ENCODE measurements at regions not wholly inside any gene's neighbourhood (a gene's known extent, or its start where the extent isn't known, plus 50 kb on each side); places are given as distances from the start of the nearest gene placed in this dataset.
A peak's percentile ranks its signal among the peaks of the same experiment; 100 is the strongest.
"Not testable (repeated sequence)": the region's sequence is repeated elsewhere in the genome, so short reads cannot be mapped to it uniquely, and the experiment has no call there.

- not testable (repeated sequence) for ATAC-seq, H3K27ac Mint-ChIP-seq
Measured at GRCh38 chr2:175840765-175841164, 161.3 kb downstream of the LNPK start.

DNA sequence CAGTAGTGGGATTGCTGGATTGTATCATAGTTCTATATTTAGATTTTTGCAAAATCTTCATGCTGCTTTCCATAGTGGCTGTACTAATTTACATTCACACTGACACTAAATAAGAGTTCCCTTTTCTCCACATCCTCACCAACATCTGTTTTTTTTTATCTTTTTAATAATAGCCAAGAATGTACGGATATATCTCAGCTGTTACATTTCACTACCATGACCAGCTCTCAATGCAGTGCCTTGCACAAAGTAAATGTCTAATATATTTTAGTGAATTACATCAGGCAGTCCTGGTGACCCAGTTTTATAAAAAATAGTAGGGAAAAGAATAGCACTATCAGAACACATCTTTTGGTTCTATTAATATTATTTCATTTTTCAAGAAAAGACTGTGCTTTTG is 161.8 kb downstream of the LNPK start:
- peaks cover 8% of the 10 kb centered on the region for H3K27me3 Mint-ChIP-seq
- ATAC-seq = no peak
- no peak overlapping the region for H3K27ac Mint-ChIP-seq
- no peak overlapping the region for H3K4me3 Mint-ChIP-seq
- peaks cover 3% of the 10 kb centered on the region for H3K9me3 Mint-ChIP-seq
- H3K36me3 Mint-ChIP-seq = no peaks in the 10 kb centered on the region
- H3K4me1 Mint-ChIP-seq = no peaks in the 10 kb centered on the region

More at GRCh38 chr2:175840765-175841164, 161.3 kb downstream of the LNPK start:
- not testable (repeated sequence) for H3K4me3 Mint-ChIP-seq, H3K4me1 Mint-ChIP-seq, H3K27me3 Mint-ChIP-seq, H3K9me3 Mint-ChIP-seq, H3K36me3 Mint-ChIP-seq

DNA sequence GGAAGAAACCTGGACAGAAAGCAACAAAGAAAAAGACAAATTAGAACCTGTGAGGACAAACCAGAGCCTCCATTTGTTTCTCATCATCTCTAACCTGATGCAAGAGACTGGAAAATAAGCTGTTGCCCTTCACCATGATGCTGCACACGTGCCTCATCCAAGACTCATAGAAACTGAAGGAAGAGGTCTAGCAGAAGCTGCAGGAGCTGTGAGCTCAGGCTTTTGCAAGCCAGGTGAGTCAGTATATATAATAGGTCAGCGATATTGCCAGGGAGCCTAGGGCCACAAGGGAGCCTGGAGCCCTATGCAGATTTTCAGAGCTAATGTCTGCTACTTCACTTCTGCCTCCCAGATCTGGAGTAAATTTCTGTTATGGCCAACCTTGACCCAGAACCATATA is 163.1 kb downstream of the LNPK start:
- H3K9me3 Mint-ChIP-seq = peaks cover 3% of the 10 kb centered on the region
- no peaks in the 10 kb centered on the region for H3K4me1 Mint-ChIP-seq
- no peak overlapping the region for H3K27ac Mint-ChIP-seq
- H3K4me3 Mint-ChIP-seq = no peak overlapping the region
- no peaks in the 10 kb centered on the region for H3K27me3 Mint-ChIP-seq
- no peaks in the 10 kb centered on the region for H3K36me3 Mint-ChIP-seq
- no peak for ATAC-seq

- no peaks in the 10 kb centered on the region for H3K36me3 Mint-ChIP-seq
- H3K4me1 Mint-ChIP-seq = no peaks in the 10 kb centered on the region
- no peak overlapping the region for H3K4me3 Mint-ChIP-seq
- H3K27ac Mint-ChIP-seq = no peak overlapping the region
- H3K27me3 Mint-ChIP-seq = no peaks in the 10 kb centered on the region
- peak; percentile 8 for ATAC-seq
- H3K9me3 Mint-ChIP-seq = peaks cover 3% of the 10 kb centered on the region
Measured at GRCh38 chr2:175837046-175837445, 165.0 kb downstream of the LNPK start.

DNA sequence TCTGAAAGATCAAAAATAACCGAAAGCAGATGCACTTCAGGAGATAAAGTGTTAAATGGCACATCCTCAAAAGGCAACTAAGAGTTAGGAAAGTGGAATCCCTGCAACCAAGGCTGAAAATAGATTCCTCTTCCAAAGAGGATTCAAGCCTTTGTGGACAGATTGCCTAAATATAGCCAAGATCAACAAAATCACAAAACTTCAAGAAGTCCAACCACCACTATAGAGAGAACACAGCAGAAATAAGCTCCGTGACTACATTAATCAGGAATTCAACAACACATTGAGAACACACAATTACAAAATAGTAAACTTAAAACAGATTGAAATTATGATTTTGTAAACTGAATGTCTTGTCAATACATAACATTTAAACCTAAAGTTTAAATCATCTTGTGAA is 165.7 kb downstream of the LNPK start:
- peaks cover 3% of the 10 kb centered on the region for H3K9me3 Mint-ChIP-seq
- H3K27ac Mint-ChIP-seq = no peak overlapping the region
- H3K36me3 Mint-ChIP-seq = no peaks in the 10 kb centered on the region
- H3K4me1 Mint-ChIP-seq = no peaks in the 10 kb centered on the region
- H3K27me3 Mint-ChIP-seq = no peaks in the 10 kb centered on the region
- H3K4me3 Mint-ChIP-seq = no peak overlapping the region
- ATAC-seq = no peak

DNA sequence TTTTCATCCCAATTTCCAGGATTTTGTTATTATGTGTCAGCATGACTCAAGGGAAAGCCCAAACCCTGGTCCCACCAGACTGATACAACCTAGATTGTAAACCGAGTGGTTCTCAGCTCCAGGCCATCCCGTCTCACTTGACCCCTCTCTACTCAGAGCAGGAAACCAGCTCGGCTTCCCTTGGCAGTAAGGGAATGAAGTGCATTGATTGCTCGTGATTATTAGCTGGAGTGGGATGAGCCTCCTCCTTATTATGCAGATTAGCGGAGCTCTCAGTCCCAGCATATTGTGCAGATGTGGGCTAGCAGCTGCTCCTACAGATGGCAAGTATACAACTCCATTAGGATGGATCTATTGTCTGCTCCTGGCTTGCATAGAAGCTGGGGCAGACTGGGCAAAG is 167.6 kb downstream of the LNPK start:
- no peaks in the 10 kb centered on the region for H3K27me3 Mint-ChIP-seq
- H3K9me3 Mint-ChIP-seq = no peaks in the 10 kb centered on the region
- ATAC-seq = no peak
- H3K4me1 Mint-ChIP-seq = no peaks in the 10 kb centered on the region
- no peaks in the 10 kb centered on the region for H3K36me3 Mint-ChIP-seq
- no peak overlapping the region for H3K4me3 Mint-ChIP-seq
- H3K27ac Mint-ChIP-seq = no peak overlapping the region

DNA sequence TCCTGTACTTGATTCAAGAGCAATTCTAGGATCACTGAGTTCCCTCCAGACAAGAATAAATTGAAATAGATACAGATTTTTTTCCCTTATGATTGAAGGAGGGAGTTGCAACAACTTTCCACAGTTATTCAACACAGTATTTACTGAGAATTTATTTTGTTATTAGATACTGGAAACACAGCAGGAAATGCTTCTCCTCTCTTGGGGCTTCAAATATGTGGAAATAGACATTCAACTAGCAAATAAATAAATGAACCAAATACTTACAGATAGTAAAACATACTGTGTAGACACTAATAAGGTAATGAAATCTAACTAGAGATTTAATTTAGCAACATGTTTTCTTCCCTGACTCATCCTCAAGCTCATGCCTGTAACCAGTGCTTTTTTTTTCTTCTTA is 169.2 kb downstream of the LNPK start:
- Mint-ChIP-seq H3K9me3 (no peaks in the 10 kb centered on the region), H3K27me3 (no peaks in the 10 kb centered on the region), H3K4me1 (no peaks in the 10 kb centered on the region), H3K36me3 (no peaks in the 10 kb centered on the region), H3K4me3 (no peak overlapping the region), H3K27ac (no peak overlapping the region)
- no peak for ATAC-seq

DNA sequence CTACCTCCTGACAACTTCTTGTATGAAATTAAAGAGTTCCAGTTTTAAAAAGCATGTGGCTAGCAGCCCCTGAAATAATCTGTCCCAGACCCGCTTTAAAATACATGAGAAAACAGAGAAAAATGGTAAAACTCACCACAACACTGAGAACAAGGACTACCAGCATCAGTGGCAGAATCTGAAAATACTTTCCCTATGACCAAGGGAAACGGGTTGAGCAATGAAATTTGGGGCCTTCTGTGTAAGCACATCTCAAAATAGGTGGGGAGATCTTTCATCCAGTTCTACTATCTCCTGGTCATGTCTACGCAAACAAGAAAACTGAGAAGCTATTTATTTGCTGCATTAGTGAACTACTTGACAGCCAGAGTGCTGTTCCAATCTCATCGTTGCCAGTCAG is 172.3 kb downstream of the LNPK start:
- no peak for ATAC-seq
- no peak overlapping the region for H3K27ac Mint-ChIP-seq
- H3K36me3 Mint-ChIP-seq = no peaks in the 10 kb centered on the region
- no peak overlapping the region for H3K4me3 Mint-ChIP-seq
- no peaks in the 10 kb centered on the region for H3K27me3 Mint-ChIP-seq
- H3K9me3 Mint-ChIP-seq = no peaks in the 10 kb centered on the region
- H3K4me1 Mint-ChIP-seq = no peaks in the 10 kb centered on the region

GRCh38 chr2:175827856-175828255 is 174.2 kb downstream of the LNPK start:
- Mint-ChIP-seq H3K27me3 (peaks cover 5% of the 10 kb centered on the region), H3K27ac (no peak overlapping the region), H3K9me3 (no peaks in the 10 kb centered on the region), H3K4me1 (no peaks in the 10 kb centered on the region), H3K4me3 (no peak overlapping the region), H3K36me3 (no peaks in the 10 kb centered on the region)
- no peak for ATAC-seq

DNA sequence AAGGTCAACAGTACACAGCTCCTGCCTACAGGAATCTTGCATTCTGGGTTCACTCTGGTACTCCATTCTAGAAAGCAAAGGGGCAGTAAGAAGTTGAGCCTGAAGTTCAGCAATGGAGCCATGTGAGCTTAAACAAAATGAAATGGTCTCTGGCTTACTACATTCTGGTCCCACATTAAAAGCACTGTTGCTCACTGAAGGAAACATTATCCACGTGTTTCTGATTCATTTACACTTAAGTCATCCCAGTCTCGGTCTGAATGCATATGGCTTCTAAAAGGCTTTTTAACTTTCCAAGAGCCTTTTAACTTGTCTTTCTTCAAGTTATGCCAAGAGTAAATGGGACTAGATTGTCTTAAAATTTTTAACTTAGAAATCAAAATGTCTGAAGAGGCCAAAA is 177.8 kb downstream of the LNPK start:
- H3K27me3 Mint-ChIP-seq = peaks cover 20% of the 10 kb centered on the region
- H3K27ac Mint-ChIP-seq = no peak overlapping the region
- H3K4me1 Mint-ChIP-seq = no peaks in the 10 kb centered on the region
- ATAC-seq = no peak
- H3K9me3 Mint-ChIP-seq = no peaks in the 10 kb centered on the region
- no peaks in the 10 kb centered on the region for H3K36me3 Mint-ChIP-seq
- H3K4me3 Mint-ChIP-seq = no peak overlapping the region

DNA sequence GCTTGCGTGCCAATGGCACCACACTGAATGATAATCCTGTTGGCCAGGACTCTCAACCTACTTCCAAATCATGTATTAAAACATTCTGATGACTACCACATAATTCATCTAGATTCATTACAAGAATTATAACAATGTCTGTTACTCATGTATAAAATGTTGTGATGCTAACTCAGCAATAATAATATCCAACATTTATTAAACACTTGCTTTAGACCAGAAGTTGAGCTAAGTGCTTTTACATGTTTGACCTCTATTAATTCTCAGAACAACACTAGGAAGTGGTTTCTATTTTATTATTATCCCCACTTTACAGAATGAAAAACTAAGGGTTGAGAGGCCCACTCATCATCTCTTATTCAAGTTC is 178.4 kb downstream of the LNPK start:
- H3K4me3 Mint-ChIP-seq = no peak overlapping the region
- H3K27ac Mint-ChIP-seq = no peak overlapping the region
- ATAC-seq = no peak
- no peaks in the 10 kb centered on the region for H3K4me1 Mint-ChIP-seq
- H3K9me3 Mint-ChIP-seq = no peaks in the 10 kb centered on the region
- H3K36me3 Mint-ChIP-seq = no peaks in the 10 kb centered on the region
- peaks cover 20% of the 10 kb centered on the region for H3K27me3 Mint-ChIP-seq

GRCh38 chr2:175823002-175823706 is 178.9 kb downstream of the LNPK start:
- no peaks in the 10 kb centered on the region for H3K36me3 Mint-ChIP-seq
- no peak for ATAC-seq
- H3K9me3 Mint-ChIP-seq = no peaks in the 10 kb centered on the region
- H3K4me1 Mint-ChIP-seq = no peaks in the 10 kb centered on the region
- no peak overlapping the region for H3K27ac Mint-ChIP-seq
- no peak overlapping the region for H3K4me3 Mint-ChIP-seq
- H3K27me3 Mint-ChIP-seq = peaks cover 20% of the 10 kb centered on the region

DNA sequence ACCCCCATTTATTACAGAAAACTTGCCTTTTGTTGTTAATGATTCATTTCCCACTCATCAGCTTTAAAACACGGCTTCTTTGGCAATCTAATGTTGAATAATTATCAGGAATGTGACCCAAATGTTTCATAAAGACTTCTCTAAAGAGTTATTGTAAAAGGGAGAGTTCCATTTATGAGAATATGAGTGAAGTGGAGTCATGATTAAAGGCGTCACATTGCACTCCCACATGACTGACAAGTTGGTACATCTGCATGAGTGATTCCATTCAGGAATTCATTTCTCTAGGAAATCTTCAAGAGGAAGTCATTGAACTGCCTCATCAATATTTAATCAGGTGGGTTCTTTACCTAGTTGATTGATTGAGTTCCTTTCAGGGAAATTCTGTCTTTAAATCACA is 184.8 kb downstream of the LNPK start:
- Mint-ChIP-seq H3K36me3 (no peaks in the 10 kb centered on the region), H3K4me1 (no peaks in the 10 kb centered on the region), H3K27ac (no peak overlapping the region), H3K9me3 (peaks cover 3% of the 10 kb centered on the region), H3K4me3 (no peak overlapping the region), H3K27me3 (peaks cover 9% of the 10 kb centered on the region)
- ATAC-seq = no peak

DNA sequence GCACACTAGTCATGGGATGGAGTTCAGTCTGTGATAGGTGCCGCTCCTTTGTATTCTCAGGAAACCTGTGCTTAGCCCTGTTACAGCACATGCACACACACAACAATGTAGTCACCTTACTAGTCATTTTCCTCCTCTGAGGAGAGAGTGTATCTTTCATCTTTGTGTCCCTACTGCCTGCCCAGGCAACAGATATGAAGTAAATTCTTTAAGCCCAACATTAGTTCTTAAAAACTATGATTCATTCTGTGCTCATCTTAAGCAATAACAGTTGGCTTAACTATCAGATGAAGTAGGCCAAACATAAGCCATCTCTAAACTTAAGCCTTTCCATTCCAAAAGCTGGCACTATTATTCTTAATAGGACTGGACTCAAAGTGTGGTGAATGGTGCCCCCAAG is 186.5 kb downstream of the LNPK start:
- Mint-ChIP-seq H3K9me3 (peaks cover 3% of the 10 kb centered on the region), H3K27ac (no peak overlapping the region), H3K4me3 (no peak overlapping the region)

DNA sequence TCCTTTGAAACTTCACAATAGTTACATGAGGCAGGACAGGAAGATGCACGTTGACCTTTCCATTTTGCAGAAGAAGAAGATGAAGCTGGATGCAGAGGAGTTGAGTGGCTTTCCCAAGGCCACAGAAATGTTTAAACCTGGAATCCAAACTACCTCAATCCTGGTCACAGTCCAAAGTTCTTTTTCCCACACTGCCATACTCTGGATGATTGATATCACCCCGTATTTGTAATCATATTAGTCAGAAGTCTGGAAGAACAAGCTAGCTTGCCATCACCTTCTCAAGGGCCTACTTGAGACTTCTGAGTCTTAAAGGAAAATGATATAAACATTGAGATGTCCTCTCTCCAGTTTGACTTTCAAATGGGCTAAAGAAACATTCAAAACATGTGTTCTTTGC is 190.1 kb downstream of the LNPK start:
- no peak for ATAC-seq
- no peak overlapping the region for H3K27ac Mint-ChIP-seq
- no peaks in the 10 kb centered on the region for H3K4me1 Mint-ChIP-seq
- peaks cover 3% of the 10 kb centered on the region for H3K9me3 Mint-ChIP-seq
- H3K27me3 Mint-ChIP-seq = peaks cover 9% of the 10 kb centered on the region
- H3K4me3 Mint-ChIP-seq = no peak overlapping the region
- H3K36me3 Mint-ChIP-seq = no peaks in the 10 kb centered on the region

More for the DNA sequence above, 186.5 kb downstream of the LNPK start:
- no peak for ATAC-seq
- no peaks in the 10 kb centered on the region for H3K27me3 Mint-ChIP-seq
- H3K4me1 Mint-ChIP-seq = no peaks in the 10 kb centered on the region
- no peaks in the 10 kb centered on the region for H3K36me3 Mint-ChIP-seq

GRCh38 chr2:175808858-175809257 is 193.2 kb downstream of the LNPK start:
- no peak overlapping the region for H3K27ac Mint-ChIP-seq
- peaks cover 9% of the 10 kb centered on the region for H3K27me3 Mint-ChIP-seq
- ATAC-seq = no peak
- H3K4me3 Mint-ChIP-seq = no peak overlapping the region
- no peaks in the 10 kb centered on the region for H3K36me3 Mint-ChIP-seq
- H3K9me3 Mint-ChIP-seq = no peaks in the 10 kb centered on the region
- H3K4me1 Mint-ChIP-seq = no peaks in the 10 kb centered on the region

DNA sequence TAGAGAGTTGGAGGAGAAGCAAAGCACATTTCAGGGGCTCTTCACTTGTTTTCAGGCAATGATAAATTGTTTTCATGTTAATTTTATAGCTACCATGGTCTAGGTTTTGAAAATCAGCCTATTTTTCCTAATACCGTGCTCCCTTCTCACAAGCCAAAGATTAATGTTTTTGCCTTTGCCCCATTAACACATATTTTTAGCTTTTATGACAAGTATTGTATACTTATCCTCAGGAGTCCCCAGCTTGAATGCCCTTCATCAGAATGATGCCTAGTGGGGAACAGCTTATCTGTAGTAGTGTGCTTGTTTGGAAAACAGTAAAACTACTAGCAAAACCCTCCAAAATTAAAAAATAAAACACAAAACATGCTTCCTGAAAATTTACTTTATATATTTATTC is 194.0 kb downstream of the LNPK start:
- Mint-ChIP-seq H3K27me3 (peaks cover 9% of the 10 kb centered on the region), H3K27ac (no peak overlapping the region), H3K9me3 (no peaks in the 10 kb centered on the region), H3K4me3 (no peak overlapping the region), H3K36me3 (no peaks in the 10 kb centered on the region), H3K4me1 (no peaks in the 10 kb centered on the region)
- ATAC-seq = no peak

All from stimulated activated memory B cell treated with anti-CD40 and anti-IgM and Interleukin-4, amounts not matched to agents 10 μg/mL and 1 μg/mL and 100 μg/mL, for 72 hours (primary cell).